ENCODE measurements at regions not wholly inside any gene's neighbourhood (a gene's known extent, or its start where the extent isn't known, plus 50 kb on each side); places are given as distances from the start of the nearest gene placed in this dataset.

GRCh38 chr18:45480219-45481015 lies 134.9 kb upstream of the SLC14A2 start:
- Histone ChIP-seq H3K18ac (ENCODE audit: low read length) (no peak overlapping the region), H3K4ac (ENCODE audit: low read length) (no peak overlapping the region), H2AFZ (ENCODE audit: low read length) (no peak overlapping the region), H2BK120ac (ENCODE audit: low read depth, low read length) (no peak overlapping the region), H3K4me1 (ENCODE audit: control insufficient read depth in 2 of 2, insufficient read depth in 1 of 2, low read depth in 1 of 2, low read length in 2 of 2) (no peaks in the 10 kb centered on the region), H4K8ac (ENCODE audit: low read depth, low read length) (no peak overlapping the region), H3K27ac (replicated peaks; ENCODE audit: low read length) (no peak overlapping the region), H3K9ac (ENCODE audit: low read depth, low read length, poor library complexity) (no peak overlapping the region), H3K27me3 (ENCODE audit: control insufficient read depth in 3 of 3, insufficient read depth in 3 of 3, low read depth in 1 of 3, low read length in 3 of 3) (peaks cover 0 to 2% (median 0%) of the 10 kb centered on the region in 3 experiments), H3K4me3 (ENCODE audit: low read length in 2 of 2) (no peak overlapping the region), H3K23ac (ENCODE audit: low read depth, low read length, poor library complexity) (no peak overlapping the region), H4K91ac (ENCODE audit: low read depth, low read length, poor library complexity) (no peak overlapping the region), H2AK5ac (ENCODE audit: low read depth, low read length) (no peak overlapping the region), H2BK12ac (ENCODE audit: low read length) (no peak overlapping the region), H2BK15ac (ENCODE audit: low read length) (no peak overlapping the region), H3K36me3 (replicated peaks in 1 of 2; ENCODE audit: control insufficient read depth in 2 of 2, insufficient read depth in 2 of 2, low read length in 2 of 2) (no peaks in the 10 kb centered on the region), H3K79me1 (ENCODE audit: low read depth, low read length) (no peaks in the 10 kb centered on the region), H2BK5ac (ENCODE audit: low read length) (no peak overlapping the region), H3K14ac (ENCODE audit: low read length) (no peak overlapping the region), H3K9me3 (replicated peaks in 1 of 2; ENCODE audit: control insufficient read depth in 2 of 2, insufficient read depth in 1 of 2, low read depth in 1 of 2, low read length in 2 of 2) (no peaks in the 10 kb centered on the region), H3K4me2 (ENCODE audit: insufficient read depth, low read length, poor library complexity, severe bottlenecking) (no peak overlapping the region)
- no CpG with 5 or more reads among the region's 1 CpG for WGBS, 2 donors (ENCODE audit: extremely low coverage in 2 of 2, insufficient read length in 2 of 2, insufficient replicate concordance in 1 of 2)
- no peak for DNase-seq (ENCODE audit: low spot score)

GRCh38 chr18:45481821-45482220 lies 133.5 kb upstream of the SLC14A2 start:
- no CpG with 5 or more reads among the region's 2 CpGs for WGBS, 2 donors (ENCODE audit: extremely low coverage in 2 of 2, insufficient read length in 2 of 2, insufficient replicate concordance in 1 of 2)

GRCh38 chr18:45482286-45482685 lies 133.0 kb upstream of the SLC14A2 start:
- Histone ChIP-seq H3K9me3 (replicated peaks in 1 of 2; ENCODE audit: control insufficient read depth in 2 of 2, insufficient read depth in 1 of 2, low read depth in 1 of 2, low read length in 2 of 2) (no peaks in the 10 kb centered on the region), H2BK15ac (ENCODE audit: low read length) (no peak overlapping the region), H3K18ac (ENCODE audit: low read length) (no peak overlapping the region), H4K8ac (ENCODE audit: low read depth, low read length) (no peak overlapping the region), H2BK120ac (ENCODE audit: low read depth, low read length) (no peak overlapping the region), H3K36me3 (replicated peaks in 1 of 2; ENCODE audit: control insufficient read depth in 2 of 2, insufficient read depth in 2 of 2, low read length in 2 of 2) (no peaks in the 10 kb centered on the region), H3K27ac (replicated peaks; ENCODE audit: low read length) (no peak overlapping the region), H3K4me1 (ENCODE audit: control insufficient read depth in 2 of 2, insufficient read depth in 1 of 2, low read depth in 1 of 2, low read length in 2 of 2) (no peaks in the 10 kb centered on the region), H4K91ac (ENCODE audit: low read depth, low read length, poor library complexity) (no peak overlapping the region), H3K23ac (ENCODE audit: low read depth, low read length, poor library complexity) (no peak overlapping the region), H3K9ac (ENCODE audit: low read depth, low read length, poor library complexity) (no peak overlapping the region), H3K79me1 (ENCODE audit: low read depth, low read length) (no peaks in the 10 kb centered on the region), H3K14ac (ENCODE audit: low read length) (no peak overlapping the region), H3K4ac (ENCODE audit: low read length) (no peak overlapping the region), H3K4me2 (ENCODE audit: insufficient read depth, low read length, poor library complexity, severe bottlenecking) (no peak overlapping the region), H2AFZ (ENCODE audit: low read length) (no peak overlapping the region), H3K27me3 (ENCODE audit: control insufficient read depth in 3 of 3, insufficient read depth in 3 of 3, low read depth in 1 of 3, low read length in 3 of 3) (peaks cover 0 to 2% (median 0%) of the 10 kb centered on the region in 3 experiments), H2BK12ac (ENCODE audit: low read length) (no peak overlapping the region), H2AK5ac (ENCODE audit: low read depth, low read length) (no peak overlapping the region), H2BK5ac (ENCODE audit: low read length) (no peak overlapping the region), H3K4me3 (ENCODE audit: low read length in 2 of 2) (no peak overlapping the region)
- WGBS, 2 donors (ENCODE audit: extremely low coverage in 2 of 2, insufficient read length in 2 of 2, insufficient replicate concordance in 1 of 2) = no CpG with 5 or more reads among the region's 1 CpG
- no peak for DNase-seq (ENCODE audit: low spot score)

More at GRCh38 chr18:45481821-45482220, 133.5 kb upstream of the SLC14A2 start:
- Histone ChIP-seq H3K27me3 (ENCODE audit: control insufficient read depth in 3 of 3, insufficient read depth in 3 of 3, low read depth in 1 of 3, low read length in 3 of 3) (peaks cover 0 to 2% (median 0%) of the 10 kb centered on the region in 3 experiments), H3K4me1 (ENCODE audit: control insufficient read depth in 2 of 2, insufficient read depth in 1 of 2, low read depth in 1 of 2, low read length in 2 of 2) (no peaks in the 10 kb centered on the region), H3K18ac (ENCODE audit: low read length) (no peak overlapping the region), H2BK120ac (ENCODE audit: low read depth, low read length) (no peak overlapping the region), H3K79me1 (ENCODE audit: low read depth, low read length) (no peaks in the 10 kb centered on the region), H4K8ac (ENCODE audit: low read depth, low read length) (no peak overlapping the region), H3K36me3 (replicated peaks in 1 of 2; ENCODE audit: control insufficient read depth in 2 of 2, insufficient read depth in 2 of 2, low read length in 2 of 2) (no peaks in the 10 kb centered on the region), H3K27ac (replicated peaks; ENCODE audit: low read length) (no peak overlapping the region), H2BK15ac (ENCODE audit: low read length) (no peak overlapping the region), H3K9ac (ENCODE audit: low read depth, low read length, poor library complexity) (no peak overlapping the region), H2AFZ (ENCODE audit: low read length) (no peak overlapping the region), H3K4ac (ENCODE audit: low read length) (no peak overlapping the region), H3K4me3 (ENCODE audit: low read length in 2 of 2) (no peak overlapping the region), H3K9me3 (replicated peaks in 1 of 2; ENCODE audit: control insufficient read depth in 2 of 2, insufficient read depth in 1 of 2, low read depth in 1 of 2, low read length in 2 of 2) (no peaks in the 10 kb centered on the region), H3K23ac (ENCODE audit: low read depth, low read length, poor library complexity) (no peak overlapping the region), H2BK12ac (ENCODE audit: low read length) (no peak overlapping the region), H3K14ac (ENCODE audit: low read length) (no peak overlapping the region), H3K4me2 (ENCODE audit: insufficient read depth, low read length, poor library complexity, severe bottlenecking) (no peak overlapping the region), H2AK5ac (ENCODE audit: low read depth, low read length) (no peak overlapping the region), H2BK5ac (ENCODE audit: low read length) (no peak overlapping the region), H4K91ac (ENCODE audit: low read depth, low read length, poor library complexity) (no peak overlapping the region)
- no peak for DNase-seq (ENCODE audit: low spot score)

GRCh38 chr18:45487581-45487980 lies 127.7 kb upstream of the SLC14A2 start:
- Histone ChIP-seq H3K9ac (ENCODE audit: low read depth, low read length, poor library complexity) (no peak overlapping the region), H3K4me3 (ENCODE audit: low read length in 2 of 2) (no peak overlapping the region), H3K27me3 (ENCODE audit: control insufficient read depth in 3 of 3, insufficient read depth in 3 of 3, low read depth in 1 of 3, low read length in 3 of 3) (no peaks in the 10 kb centered on the region), H3K14ac (ENCODE audit: low read length) (no peak overlapping the region), H2AK5ac (ENCODE audit: low read depth, low read length) (no peak overlapping the region), H4K91ac (ENCODE audit: low read depth, low read length, poor library complexity) (no peak overlapping the region), H3K4me1 (ENCODE audit: control insufficient read depth in 2 of 2, insufficient read depth in 1 of 2, low read depth in 1 of 2, low read length in 2 of 2) (no peaks in the 10 kb centered on the region), H3K27ac (replicated peaks; ENCODE audit: low read length) (no peak overlapping the region), H3K4me2 (ENCODE audit: insufficient read depth, low read length, poor library complexity, severe bottlenecking) (no peak overlapping the region), H3K36me3 (replicated peaks in 1 of 2; ENCODE audit: control insufficient read depth in 2 of 2, insufficient read depth in 2 of 2, low read length in 2 of 2) (no peaks in the 10 kb centered on the region), H3K23ac (ENCODE audit: low read depth, low read length, poor library complexity) (no peak overlapping the region), H2BK15ac (ENCODE audit: low read length) (no peak overlapping the region), H2BK5ac (ENCODE audit: low read length) (no peak overlapping the region), H2BK12ac (ENCODE audit: low read length) (no peak overlapping the region), H3K9me3 (replicated peaks in 1 of 2; ENCODE audit: control insufficient read depth in 2 of 2, insufficient read depth in 1 of 2, low read depth in 1 of 2, low read length in 2 of 2) (no peaks in the 10 kb centered on the region), H4K8ac (ENCODE audit: low read depth, low read length) (no peak overlapping the region), H3K18ac (ENCODE audit: low read length) (no peak overlapping the region), H3K4ac (ENCODE audit: low read length) (no peak overlapping the region), H3K79me1 (ENCODE audit: low read depth, low read length) (no peaks in the 10 kb centered on the region), H2BK120ac (ENCODE audit: low read depth, low read length) (no peak overlapping the region), H2AFZ (ENCODE audit: low read length) (no peak overlapping the region)
- no peak for DNase-seq (ENCODE audit: low spot score)
- WGBS, 2 donors (ENCODE audit: extremely low coverage in 2 of 2, insufficient read length in 2 of 2, insufficient replicate concordance in 1 of 2) = no CpG with 5 or more reads among the region's 3 CpGs
